HepG2 (cell line): ENCODE measurements at regions not wholly inside any gene's neighbourhood (a gene's known extent, or its start where the extent isn't known, plus 50 kb on each side); places are given as distances from the start of the nearest gene placed in this dataset.

Source experiments
- ATAC-seq: fragments of 200-7000 bp; cut with Tn5 transposase; 3 replicates; pipeline ENCODE4 v1.9.1; 2020; ENCODE audit warnings: mild to moderate bottlenecking, moderate library complexity
- BruUV-seq: library from RNA; stranded (reverse); fragments of 400-500 nt; replicated peaks from 2 replicates; lab custom pipeline; 2021; lab: Mats Ljungman, UMichigan
- CTCF ChIA-PET: fragments of 300-600 bp; formaldehyde crosslinking; extraction: SDS; loops from one replicate; lab custom pipeline; 2021; ENCODE audit warnings: low total read pairs, inconsistent platforms, low intra/inter-chr PET ratio; lab: Yijun Ruan, JAX
- POLR2A ChIA-PET: fragments of 350-600 bp; sonication (Branson Sonifier 250); formaldehyde crosslinking; loops from one replicate; lab custom pipeline; 2020; ENCODE audit warnings: antibody characterized with exemption, inconsistent platforms; lab: Yijun Ruan, JAX
- DNase-seq: peaks from one replicate; pipeline ENCODE4 v3.0.0-alpha.2; 2015; ENCODE audit warnings: low spot score
- FAIRE-seq: peaks from 3 replicates; lab custom pipeline; 2011; peaks lifted over from hg19 to GRCh38; lab: Jason Lieb, UNC
- H2AFZ ChIP-seq: one replicate; pipeline ENCODE4 v1.6.1; 2011; ENCODE audit warnings: low read length, inconsistent platforms
- H3K27ac ChIP-seq: fragments of 300-600 bp; 3 replicates; pipeline ENCODE4 v1.8.0; 2011; ENCODE audit warnings: mixed run types, mild to moderate bottlenecking, mixed read lengths, low read length, inconsistent platforms; ENCODE audit not compliant: insufficient read depth; ENCODE audit errors: extremely low read length
- H3K27me3 ChIP-seq, 2 experiments: fragments of 200-600 bp in 1 of 2; 2 replicates in 1 of 2; 3 replicates in 1 of 2; pipeline versions ENCODE4 v1.6.0 to v1.8.0; 2011; ENCODE audit warnings: low read length in 2 of 2, mild to moderate bottlenecking in 2 of 2, moderate library complexity in 2 of 2, inconsistent platforms in 1 of 2; ENCODE audit not compliant: insufficient read depth in 2 of 2, control insufficient read depth in 1 of 2
- H3K36me3 ChIP-seq, 2 experiments: fragments of 200-600 bp in 1 of 2; replicated peaks in 1 of 2; 2 replicates in 1 of 2; 3 replicates in 1 of 2; pipeline versions ENCODE4 v1.5.1 to v1.8.0; 2011; ENCODE audit warnings: low read length in 2 of 2, inconsistent platforms in 1 of 2; ENCODE audit not compliant: insufficient read depth in 2 of 2, control insufficient read depth in 1 of 2
- H3K4me1 ChIP-seq: 2 replicates; pipeline ENCODE4 v1.5.1; 2012; ENCODE audit warnings: low read length, inconsistent platforms; ENCODE audit not compliant: insufficient read depth
- H3K4me2 ChIP-seq: 2 replicates; pipeline ENCODE4 v1.6.0; 2011; ENCODE audit warnings: low read depth, low read length, inconsistent platforms
- H3K4me3 ChIP-seq, 3 experiments: fragments of 200-600 bp in 1 of 3; sonication (generic), shearing (Covaris generic) in 1 of 3; replicated peaks in 1 of 3; 2 replicates each; pipeline ENCODE4 v1.5.1; 2011 to 2016; ENCODE audit warnings: low read length in 3 of 3, inconsistent platforms in 2 of 3, low read depth in 2 of 3, mild to moderate bottlenecking in 2 of 3, control low read depth in 1 of 3, mixed read lengths in 1 of 3; ENCODE audit not compliant: insufficient read depth in 1 of 3
- H3K79me2 ChIP-seq: one replicate; pipeline ENCODE4 v1.6.1; 2011; ENCODE audit warnings: low read length, inconsistent platforms; ENCODE audit not compliant: insufficient read depth
- H3K9ac ChIP-seq: 2 replicates; pipeline ENCODE4 v1.6.0; 2011; ENCODE audit warnings: mild to moderate bottlenecking, low read depth, low read length, inconsistent platforms; ENCODE audit not compliant: insufficient read depth
- H3K9me3 ChIP-seq: 2 replicates; pipeline ENCODE4 v1.5.1; 2012; ENCODE audit warnings: mild to moderate bottlenecking, low read length
- H4K20me1 ChIP-seq: 2 replicates; pipeline ENCODE4 v1.6.0; 2011; ENCODE audit warnings: inconsistent platforms, mild to moderate bottlenecking, low read length, moderate library complexity; ENCODE audit not compliant: insufficient read depth
- CHCHD3 ChIP-seq: sonication (generic); formaldehyde crosslinking; IDR thresholded peaks from 2 replicates; pipeline ENCODE4 v1.8.0; 2022; ENCODE audit warnings: mild to moderate bottlenecking, missing genetic modification reagents, moderate library complexity
- HMGXB3 ChIP-seq: sonication (generic); formaldehyde crosslinking; IDR thresholded peaks from 2 replicates; pipeline ENCODE4 v1.4.0; 2020; ENCODE audit warnings: missing genetic modification reagents, borderline replicate concordance
- HOXA7 ChIP-seq: sonication (generic); formaldehyde crosslinking; IDR thresholded peaks from 2 replicates; pipeline ENCODE4 v1.8.1; 2022; ENCODE audit warnings: mild to moderate bottlenecking, missing genetic modification reagents, moderate library complexity
- NKX3-1 ChIP-seq: sonication (generic); formaldehyde crosslinking; IDR thresholded peaks from 2 replicates; pipeline ENCODE4 v1.5.0; 2020; ENCODE audit warnings: missing genetic modification reagents
- SALL1 ChIP-seq: sonication (generic); formaldehyde crosslinking; IDR thresholded peaks from 2 replicates; pipeline ENCODE4 v1.8.0; 2022; ENCODE audit warnings: mild to moderate bottlenecking, missing genetic modification reagents
- TEAD2 ChIP-seq: sonication (generic); formaldehyde crosslinking; IDR thresholded peaks from 2 replicates; pipeline ENCODE4 v1.9.0; 2021; ENCODE audit warnings: missing genetic modification reagents
- TEAD3 ChIP-seq: optimal IDR thresholded peaks from 2 replicates; pipeline ENCODE3; 2016; ENCODE audit warnings: borderline replicate concordance
- ZBTB10 ChIP-seq: sonication (generic); formaldehyde crosslinking; IDR thresholded peaks from 2 replicates; pipeline ENCODE4 v1.4.0; 2020; ENCODE audit warnings: missing genetic modification reagents, borderline replicate concordance
- ZNF207 ChIP-seq: fragments of 450-650 bp; IDR thresholded peaks from 2 replicates; pipeline ENCODE4 v1.6.1; 2016; ENCODE audit warnings: antibody characterized with exemption, borderline replicate concordance
- ZNF333 ChIP-seq: sonication (generic); formaldehyde crosslinking; IDR thresholded peaks from 2 replicates; pipeline ENCODE4 v1.4.0; 2020; ENCODE audit warnings: mild to moderate bottlenecking, missing genetic modification reagents, borderline replicate concordance
- ZNF496 ChIP-seq: sonication (generic); formaldehyde crosslinking; IDR thresholded peaks from 2 replicates; pipeline ENCODE4 v1.8.1; 2023; ENCODE audit warnings: mild to moderate bottlenecking, moderate library complexity, missing genetic modification reagents; ENCODE audit not compliant: insufficient replicate concordance
- ZNF7 ChIP-seq: IDR thresholded peaks from 2 replicates; pipeline ENCODE4 v1.6.1; 2016; ENCODE audit warnings: missing biosample characterization, missing genetic modification reagents
- ZNF766 ChIP-seq: sonication (generic); formaldehyde crosslinking; IDR thresholded peaks from 2 replicates; pipeline ENCODE4 v1.5.0; 2020; ENCODE audit warnings: missing genetic modification reagents, borderline replicate concordance
- ZSCAN31 ChIP-seq: sonication (generic); formaldehyde crosslinking; IDR thresholded peaks from 2 replicates; pipeline ENCODE4 v1.5.0; 2020; ENCODE audit warnings: low read depth, mild to moderate bottlenecking, missing genetic modification reagents
- in situ Hi-C: cut with HindIII; loops from 2 replicates; pipeline ENCODE4 v1.10.0; 2017; ENCODE audit warnings: low pct_unique_long_range_greater_than_20kb; ENCODE audit not compliant: extremely low pct_ligation_motif_present
- intact Hi-C: fragments of 100-400 bp; cut with micrococcal nuclease; formaldehyde crosslinking; loops from one replicate; pipeline ENCODE4 v1.10.0; 2022; ENCODE audit not compliant: unreplicated experiment

- no peak for TF ChIP-seq HMGXB3
- TF ChIP-seq HOXA7 (CRISPR knock-in tag) = no peak
- no peak for TF ChIP-seq ZNF7 (CRISPR knock-in tag)
- no peak for TF ChIP-seq ZNF766 (CRISPR knock-in tag)
- TF ChIP-seq SALL1 (CRISPR knock-in tag) = no peak
- TF ChIP-seq TEAD3 (CRISPR knock-in tag) = no peak
- no peak for TF ChIP-seq ZSCAN31
- TF ChIP-seq ZNF333 = no peak
- TF ChIP-seq ZNF207 = no peak
Observed at GRCh38 chr15:35215093-35215492, 130.0 kb upstream of the NANOGP8 start (continued).

- Histone ChIP-seq H3K4me2 (no peak overlapping the region), H3K9me3 (no peaks in the 10 kb centered on the region), H3K4me3 (no peak overlapping the region), H2AFZ (no peak overlapping the region), H3K4me1 (peaks cover 19% of the 10 kb centered on the region), H3K9ac (no peak overlapping the region), H3K36me3 (no peaks in the 10 kb centered on the region), H3K79me2 (no peaks in the 10 kb centered on the region), H3K27ac (no peak overlapping the region), H4K20me1 (no peaks in the 10 kb centered on the region), H3K27me3 (no peaks in the 10 kb centered on the region)
- DNase-seq (no peak), FAIRE-seq (no peak), ATAC-seq (no peak)
- CTCF ChIA-PET = no interaction called here
- in situ Hi-C loops = no loop called here
- BruUV-seq = no TSS peak
- TF ChIP-seq ZBTB10 (CRISPR knock-in tag) (no peak), NKX3-1 (CRISPR knock-in tag) (no peak), TEAD2 (no peak), CHCHD3 (CRISPR knock-in tag) (no peak), ZNF496 (CRISPR knock-in tag) (no peak)
- POLR2A ChIA-PET = no interaction called here
- intact Hi-C loops = no loop called here
Observed at GRCh38 chr15:35211240-35211902, 126.3 kb upstream of the NANOGP8 start.
